Peyer's patch (tissue), 4 donors: ENCODE measurements at regions not wholly inside any gene's neighbourhood (a gene's known extent, or its start where the extent isn't known, plus 50 kb on each side); places are given as distances from the start of the nearest gene placed in this dataset.

Source experiments
- CTCF ChIP-seq, 6 experiments: fragments of 450-650 bp in 4 of 6; fragments of 200-600 bp in 2 of 6; sonication (generic) in 1 of 6; IDR thresholded peaks; one replicate each; pipeline ENCODE4 v1.5.1; 2017 to 2019; ENCODE audit warnings: antibody characterized with exemption in 6 of 6, mild to moderate bottlenecking in 3 of 6, moderate library complexity in 1 of 6
- POLR2A ChIP-seq, 2 donors: fragments of 450-650 bp; IDR thresholded peaks; one replicate each; pipeline ENCODE4 v1.5.1; 2017; ENCODE audit warnings: antibody characterized with exemption in 2 of 2, mild to moderate bottlenecking in 2 of 2, moderate library complexity in 2 of 2

GRCh38 chr4:175511861-175512260, 300.2 kb downstream of the GPM6A start:
- no peak for TF ChIP-seq CTCF (IDR thresholded peaks at IDR 0.05)
- no peak for TF ChIP-seq POLR2A (IDR thresholded peaks at IDR 0.05)
